Renal cortical epithelial cell (primary cell): ENCODE measurements at regions not wholly inside any gene's neighbourhood (a gene's known extent, or its start where the extent isn't known, plus 50 kb on each side); places are given as distances from the start of the nearest gene placed in this dataset.
"Not testable (repeated sequence)": the region's sequence is repeated elsewhere in the genome, so short reads cannot be mapped to it uniquely, and the experiment has no call there.

Source experiments
- DNase-seq: peaks from one replicate; pipeline ENCODE4 v3.0.0-alpha.2; 2011; ENCODE audit warnings: low read depth

DNA sequence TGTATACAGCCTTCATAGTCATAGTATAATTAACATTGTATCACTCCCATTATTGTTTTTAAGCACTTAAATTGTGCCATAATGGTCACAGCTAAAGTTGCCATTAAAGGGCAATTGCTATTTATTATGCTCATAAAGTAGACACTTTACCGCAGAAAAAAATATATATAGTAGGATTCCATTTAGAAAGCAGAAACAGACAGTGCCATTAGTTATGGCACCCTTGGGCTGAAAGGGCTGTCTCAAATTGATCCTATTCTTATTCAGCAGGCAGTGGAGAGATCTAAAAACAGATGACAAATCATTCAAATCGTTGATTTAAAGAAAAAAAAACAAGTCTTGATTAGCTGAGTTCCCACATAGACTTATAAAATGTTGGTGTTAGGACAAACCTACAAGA, 514.2 kb upstream of the ROBO2 start:
- no peak for DNase-seq

DNA sequence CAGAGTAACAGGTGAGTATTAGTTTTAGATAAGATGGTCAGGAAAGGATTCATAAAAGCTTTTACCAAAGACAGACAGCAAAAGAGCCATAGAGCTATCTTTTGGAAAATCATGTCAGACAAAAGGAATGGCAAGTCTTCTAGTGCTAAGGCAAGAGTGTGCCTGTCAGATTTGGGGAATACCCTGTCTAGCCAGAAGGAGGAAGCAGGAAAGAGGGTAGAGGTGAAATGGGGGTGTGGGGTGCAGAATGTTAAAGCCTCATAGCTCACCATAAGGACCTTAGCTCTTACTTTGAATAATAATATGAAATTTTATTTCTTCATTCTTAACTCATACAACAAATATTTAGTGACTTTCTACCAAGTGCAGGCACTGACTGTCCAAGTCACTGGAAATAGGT, 512.1 kb upstream of the ROBO2 start:
- no peak for DNase-seq

DNA sequence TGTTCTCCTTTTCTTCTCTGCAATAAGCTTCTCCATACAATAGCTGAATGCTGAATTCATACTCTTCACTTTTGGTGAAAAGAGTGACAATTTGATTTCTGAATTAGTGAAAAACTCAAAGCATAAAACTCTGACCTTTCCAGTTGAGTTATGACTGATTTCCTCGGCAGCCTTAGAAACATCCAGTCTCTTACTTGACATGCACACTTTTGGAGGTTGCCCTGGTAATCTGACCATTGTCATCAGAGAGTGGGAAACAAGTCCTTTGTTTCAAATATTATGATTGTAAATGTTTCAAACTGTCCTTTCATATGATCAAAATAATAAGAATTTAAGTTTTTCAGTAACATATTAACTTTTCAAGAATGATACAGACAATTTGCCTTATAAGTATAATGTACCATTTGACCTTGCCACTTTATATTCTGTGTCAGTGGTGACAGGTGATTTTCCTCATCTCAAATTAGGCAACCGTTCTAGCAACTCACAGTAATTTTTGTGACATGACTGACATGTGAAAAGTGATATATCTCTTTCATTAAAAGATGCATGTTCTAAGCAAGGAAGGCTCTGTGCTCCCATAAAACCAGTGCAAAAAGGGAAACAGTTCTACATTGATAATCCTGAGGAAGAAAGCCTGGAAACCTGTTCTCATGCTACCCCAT, 507.6 kb upstream of the ROBO2 start:
- DNase-seq: no peak

DNA sequence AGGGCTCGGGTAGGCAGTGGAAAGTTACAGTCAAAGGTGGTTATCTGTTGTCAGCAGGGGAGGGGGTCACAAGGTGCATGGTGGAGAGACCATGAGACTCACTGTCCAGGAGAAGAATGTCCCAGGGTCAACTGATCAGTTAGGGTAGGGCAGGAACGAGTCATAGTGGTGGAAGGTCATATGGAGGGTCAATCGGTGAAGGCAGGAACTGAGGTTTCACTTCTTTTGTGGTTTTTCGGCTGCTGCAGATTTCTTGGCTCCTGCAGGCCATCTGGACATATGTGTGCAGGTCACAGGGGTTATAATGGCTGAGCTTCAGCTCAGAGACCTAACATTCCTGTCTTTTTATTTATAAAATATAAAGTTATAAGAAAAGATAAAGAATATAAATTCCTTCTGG, 506.2 kb upstream of the ROBO2 start:
- DNase-seq: not testable (repeated sequence)

DNA sequence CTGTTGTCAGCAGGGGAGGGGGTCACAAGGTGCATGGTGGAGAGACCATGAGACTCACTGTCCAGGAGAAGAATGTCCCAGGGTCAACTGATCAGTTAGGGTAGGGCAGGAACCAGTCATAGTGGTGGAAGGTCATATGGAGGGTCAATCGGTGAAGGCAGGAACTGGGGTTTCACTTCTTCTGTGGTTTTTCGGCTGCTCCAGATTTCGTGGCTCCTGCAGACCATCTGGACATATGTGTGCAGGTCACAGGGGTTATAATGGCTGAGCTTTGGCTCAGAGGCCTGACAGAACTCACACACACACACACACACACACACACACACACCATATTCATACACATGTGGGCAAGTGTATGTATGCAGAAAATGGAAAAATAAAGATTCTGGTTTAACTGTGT, 502.0 kb upstream of the ROBO2 start:
- DNase-seq: not testable (repeated sequence)

DNA sequence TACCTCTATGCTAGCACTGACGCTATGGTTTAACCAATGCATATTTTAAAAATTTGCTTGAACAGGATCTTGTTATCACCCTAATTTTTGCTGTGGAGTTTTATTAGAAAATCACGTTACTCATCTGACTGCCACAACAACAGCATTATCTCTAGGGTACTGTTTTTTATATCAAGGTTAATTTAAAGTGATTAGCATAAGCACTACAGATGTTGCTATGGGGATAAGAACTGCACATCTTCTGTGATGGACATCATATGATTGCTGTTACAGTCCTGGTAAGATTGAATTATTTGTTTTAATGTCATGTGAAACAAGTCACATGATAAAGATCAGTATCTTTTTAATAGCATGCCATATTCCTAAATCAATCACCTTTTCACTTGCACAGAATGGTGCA, 492.2 kb upstream of the ROBO2 start:
- DNase-seq: no peak

DNA sequence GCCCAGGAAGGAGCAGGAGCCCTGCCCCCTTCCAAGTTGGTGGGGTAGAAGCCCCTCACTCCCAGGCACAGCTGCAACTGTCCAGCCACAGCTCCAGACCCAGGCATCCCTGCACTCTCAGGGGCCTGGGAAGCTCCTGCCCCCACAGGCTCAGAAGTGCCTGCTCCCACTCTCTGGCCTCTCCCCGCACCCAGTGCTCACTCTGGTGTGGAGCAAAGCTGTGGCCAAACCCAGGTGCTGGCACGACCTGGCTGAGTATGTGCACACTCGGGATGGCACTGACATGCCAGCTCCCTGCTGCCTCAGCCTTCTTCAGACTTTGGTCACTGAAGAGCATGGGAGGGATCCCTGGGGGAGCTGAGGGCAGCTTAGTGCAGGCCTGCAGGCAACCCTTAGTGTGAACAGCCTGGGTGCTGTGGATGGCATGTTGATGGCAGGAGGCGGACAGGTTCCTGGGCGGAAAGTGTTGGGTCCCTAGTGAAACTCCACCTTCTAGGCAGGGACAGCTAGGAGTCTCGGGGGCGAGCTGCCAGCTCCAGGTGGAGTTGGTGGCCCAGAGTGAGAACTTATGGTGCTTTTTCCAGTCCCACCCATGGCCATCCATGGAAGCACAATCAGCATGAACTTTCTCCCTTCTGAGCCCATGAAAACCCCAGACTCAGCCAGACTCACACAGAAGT, 489.2 kb upstream of the ROBO2 start:
- DNase-seq: no peak

DNA sequence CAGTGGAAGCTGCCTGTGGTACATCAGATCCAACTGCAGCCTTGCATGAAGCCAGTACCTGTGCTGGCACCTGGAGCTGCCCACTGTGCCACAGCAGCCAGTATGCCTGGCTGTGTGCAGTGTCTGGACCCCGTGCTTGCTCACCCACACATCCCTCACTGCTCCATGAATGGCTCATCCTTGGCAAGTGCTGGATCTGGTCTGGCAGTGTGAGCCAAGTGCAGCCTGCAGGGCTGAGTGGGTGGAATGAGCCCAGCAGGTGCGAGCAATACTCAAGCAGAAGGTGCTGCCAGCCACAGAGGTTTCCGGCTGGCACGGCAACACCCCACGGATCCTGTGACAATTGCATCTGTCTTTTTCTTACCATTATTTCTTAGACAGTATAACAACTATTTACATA, 488.2 kb upstream of the ROBO2 start:
- no peak for DNase-seq

DNA sequence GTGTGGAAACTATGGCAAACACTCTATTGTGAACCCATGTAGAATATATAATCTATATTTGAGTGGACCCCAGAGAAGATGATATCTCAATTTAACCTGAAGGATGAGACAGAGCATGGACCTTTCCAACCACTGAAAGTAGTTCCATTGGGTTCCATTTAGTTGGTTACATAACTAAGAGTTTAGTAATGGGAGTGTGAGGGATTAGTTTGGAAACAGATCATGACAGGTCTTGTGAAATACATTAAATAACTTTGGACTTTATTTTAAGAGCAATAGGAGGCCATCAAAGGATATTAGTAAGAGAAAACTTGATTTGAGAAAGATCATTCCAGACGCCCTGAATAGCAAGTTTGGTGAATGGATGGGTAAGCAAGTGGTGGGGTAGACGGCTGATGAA, 487.2 kb upstream of the ROBO2 start:
- no peak for DNase-seq

DNA sequence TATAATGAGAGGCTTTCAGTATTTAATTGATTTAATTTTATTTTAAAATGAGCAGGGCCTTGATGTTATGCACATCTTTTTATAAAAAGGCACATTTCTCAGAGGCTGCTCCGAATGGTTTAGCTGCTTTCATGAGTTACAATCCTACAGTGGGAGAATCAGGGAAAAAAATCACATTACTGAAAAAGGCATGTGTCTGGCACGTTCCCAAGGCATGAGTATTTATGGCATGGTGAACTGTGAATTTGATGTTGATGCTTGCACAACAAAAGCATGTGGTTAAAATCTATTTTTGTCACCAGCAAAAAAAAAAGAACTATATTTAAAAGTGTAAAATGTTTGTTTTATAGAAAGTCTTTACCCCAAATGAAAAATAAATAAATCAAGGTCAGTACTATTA, 485.2 kb upstream of the ROBO2 start:
- peak; percentile 35 for DNase-seq

DNA sequence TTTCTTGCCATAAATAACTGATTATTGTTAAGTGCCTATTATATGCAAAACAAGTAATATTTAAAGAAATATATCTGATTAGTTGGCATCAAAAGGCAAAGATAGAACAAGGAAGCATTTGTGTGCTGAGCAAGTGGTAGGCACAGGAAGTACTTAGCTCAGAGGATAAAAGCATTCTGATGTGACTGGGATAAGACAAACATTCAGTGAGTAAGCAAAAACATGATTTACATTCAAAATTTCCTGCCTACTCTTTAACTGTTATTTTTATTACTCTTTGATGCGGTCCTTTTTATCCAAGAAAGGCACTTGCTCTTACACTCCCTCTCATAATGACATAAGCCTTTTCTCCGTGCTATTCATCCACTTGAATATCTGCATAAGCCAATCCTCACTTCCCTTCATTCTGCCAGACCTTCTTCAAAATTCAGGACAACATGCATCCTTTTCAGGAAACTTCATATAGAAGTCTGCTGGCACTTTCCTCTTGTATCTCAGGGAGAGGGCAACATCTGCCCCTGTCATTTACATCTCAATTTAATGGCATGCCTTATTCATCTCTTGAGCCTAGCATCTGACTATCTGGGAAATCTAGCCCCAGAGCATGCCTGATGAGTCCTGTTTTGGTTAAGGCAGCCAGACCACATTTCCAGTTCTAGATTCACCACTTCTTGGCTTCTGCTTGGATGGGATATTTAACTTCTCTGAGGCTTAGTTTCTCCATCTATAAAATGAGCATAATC, 478.2 kb upstream of the ROBO2 start:
- DNase-seq: peak; percentile 8

DNA sequence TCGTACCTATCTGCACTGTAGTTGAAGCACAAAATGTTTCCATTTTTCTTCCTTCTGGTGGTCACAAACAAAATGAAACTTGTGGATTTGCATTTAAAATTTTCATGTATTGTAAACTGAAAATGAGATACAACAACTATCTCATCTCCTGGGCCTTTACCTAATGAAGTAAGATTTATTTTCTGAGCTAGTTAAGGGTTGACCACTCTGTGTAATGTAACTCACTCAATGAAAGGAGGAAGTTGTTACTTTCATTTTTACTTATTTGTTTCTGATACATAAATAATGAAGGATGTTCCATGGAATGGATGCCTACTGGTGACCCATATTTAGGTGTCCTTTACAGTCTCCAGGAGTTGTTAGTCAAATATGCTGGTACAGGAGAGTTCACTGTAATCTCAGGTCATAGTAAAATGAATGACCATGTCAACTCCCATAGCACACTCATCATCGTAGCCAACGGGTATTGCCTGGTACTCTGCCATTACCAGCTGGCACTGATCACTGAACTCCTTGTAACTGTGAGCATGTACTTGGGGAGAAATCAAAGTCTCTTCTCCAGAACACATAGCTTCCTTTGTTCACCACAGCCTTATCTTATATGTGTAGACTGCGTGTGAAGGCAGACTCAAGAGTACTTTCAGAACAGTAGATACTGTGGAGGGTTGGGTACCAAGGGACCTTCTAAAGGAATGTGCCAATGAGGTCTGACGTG, 474.2 kb upstream of the ROBO2 start:
- no peak for DNase-seq

DNA sequence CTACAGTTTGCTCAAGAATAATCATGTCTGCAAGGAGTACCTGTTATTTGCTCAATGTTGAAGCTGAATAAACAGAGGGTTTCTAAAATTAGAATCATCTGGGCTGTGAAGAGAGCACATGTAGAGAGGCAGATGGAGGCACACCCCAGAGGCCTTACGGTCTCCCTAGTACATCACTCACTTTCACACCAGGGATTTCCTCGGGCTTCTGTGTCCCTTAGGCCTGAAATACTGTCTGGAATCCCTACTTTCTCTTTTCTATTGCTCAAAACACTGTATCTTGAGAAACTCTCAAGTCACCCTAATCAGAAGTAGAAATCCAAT, 473.7 kb upstream of the ROBO2 start:
- DNase-seq: no peak

DNA sequence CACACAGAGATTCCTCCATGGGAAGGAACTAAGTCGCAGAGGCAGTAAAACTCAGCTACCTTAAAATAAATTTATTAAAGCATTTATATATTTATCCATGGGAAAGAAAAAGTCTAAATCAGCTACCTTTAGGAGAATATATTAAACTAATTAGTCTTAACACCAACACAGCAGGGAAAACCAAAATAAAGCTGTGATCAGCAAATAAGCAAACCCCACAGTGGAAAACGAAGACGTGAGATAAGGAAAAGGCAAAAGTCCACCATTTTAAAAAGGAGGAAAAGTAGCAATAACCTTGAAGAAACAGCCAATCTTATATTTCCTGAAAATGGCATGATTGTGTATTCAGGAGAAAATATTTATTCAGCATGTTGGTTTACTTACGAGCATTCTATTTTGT, 473.0 kb upstream of the ROBO2 start:
- no peak for DNase-seq

DNA sequence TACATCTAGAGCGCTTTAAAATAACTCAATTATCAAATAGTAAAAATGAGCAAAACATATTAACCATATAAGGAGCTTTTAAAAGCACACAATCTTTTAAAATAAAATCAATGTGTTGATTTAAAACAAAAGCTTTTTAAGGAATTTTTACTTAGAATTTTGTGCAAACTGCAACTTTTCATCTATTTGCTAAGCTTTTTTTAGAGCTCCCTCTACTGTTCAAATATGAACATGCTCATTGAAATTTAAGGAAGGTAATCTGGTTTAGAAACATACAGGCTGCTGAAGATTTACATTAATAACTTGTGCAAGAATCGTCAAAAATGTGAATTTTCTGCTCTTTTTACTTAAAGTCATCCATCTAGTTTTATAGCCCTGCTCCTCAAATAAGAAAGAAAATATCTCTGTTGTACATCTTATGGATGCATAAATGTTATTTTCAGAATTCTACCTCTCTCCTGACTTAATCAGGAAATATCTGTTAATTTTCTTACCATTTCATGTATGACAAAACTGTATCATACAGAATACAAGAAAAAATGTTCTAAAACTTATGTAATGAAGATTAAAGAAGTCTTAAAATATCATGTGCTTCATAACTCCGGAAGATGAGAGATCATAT, 469.4 kb upstream of the ROBO2 start:
- peak; percentile 40 for DNase-seq

DNA sequence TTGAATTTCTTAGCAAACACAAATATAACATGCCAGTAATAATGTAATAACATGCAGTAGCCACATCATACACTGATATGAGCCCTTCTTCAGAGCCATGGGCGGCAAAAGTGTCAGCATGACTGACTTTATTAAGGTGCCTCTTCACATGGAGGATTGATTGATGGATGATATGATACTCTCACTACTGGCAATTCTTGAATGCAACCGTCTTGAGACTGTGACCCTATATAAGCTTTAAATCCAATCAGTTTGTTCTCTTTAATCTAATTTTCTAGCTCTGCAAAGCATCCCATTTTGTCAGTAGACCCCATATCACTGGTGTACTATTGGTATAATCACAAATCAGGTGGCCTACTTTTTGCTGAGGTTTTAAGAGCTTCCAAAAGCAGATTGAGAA, 463.7 kb upstream of the ROBO2 start:
- DNase-seq: no peak

DNA sequence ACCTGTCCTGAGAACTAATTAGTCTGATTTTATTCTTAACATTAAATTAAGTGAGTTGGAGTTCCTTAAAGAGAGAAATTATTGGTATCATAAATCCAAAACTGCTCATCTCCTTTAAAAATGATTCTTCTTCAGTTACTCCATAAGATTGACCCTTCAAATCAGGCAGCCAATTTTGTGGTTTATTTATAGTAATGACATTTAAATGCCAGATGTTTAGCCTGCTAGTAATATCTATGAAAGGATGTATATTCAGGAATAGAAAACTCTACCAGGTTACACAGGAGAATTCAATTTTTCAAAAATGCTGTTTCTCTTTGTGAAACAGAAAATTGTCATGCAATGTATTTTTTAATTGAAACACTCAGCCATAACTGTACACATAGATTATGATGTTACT, 457.8 kb upstream of the ROBO2 start:
- DNase-seq: no peak

DNA sequence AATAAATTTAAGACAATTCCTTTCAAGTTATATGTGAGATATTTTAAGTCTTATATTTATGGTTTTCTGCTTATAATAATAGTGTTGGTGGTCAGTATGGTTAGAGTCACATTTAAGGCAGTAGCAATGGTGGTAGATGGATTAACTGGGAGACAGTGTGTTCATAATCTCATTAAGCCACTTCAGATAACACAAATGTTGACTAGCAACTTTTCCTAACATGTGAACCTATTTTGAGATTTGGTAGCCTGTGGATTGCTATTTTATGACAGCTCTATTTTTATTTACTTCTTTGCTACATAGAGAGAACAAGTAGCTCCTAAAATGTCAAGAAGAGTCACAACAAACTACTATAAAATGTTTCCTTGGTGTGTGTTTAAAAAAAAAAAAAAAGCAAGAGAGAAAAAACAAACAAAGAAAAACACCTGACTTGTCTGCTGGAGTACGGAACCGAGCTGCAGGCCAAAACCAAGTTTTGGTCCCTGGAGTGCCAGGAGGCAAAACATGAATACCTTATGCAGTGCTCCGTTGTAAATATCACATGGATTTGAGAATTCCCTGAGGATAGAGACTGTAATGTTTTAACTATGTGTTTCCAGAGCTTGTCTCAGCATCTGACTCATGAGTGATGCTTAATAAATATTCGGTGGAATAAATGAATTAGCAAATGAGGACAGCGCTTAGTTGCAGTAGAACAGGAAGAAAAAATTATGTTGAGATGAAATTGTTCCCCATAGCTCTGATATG, 457.1 kb upstream of the ROBO2 start:
- peak; percentile 55 for DNase-seq

DNA sequence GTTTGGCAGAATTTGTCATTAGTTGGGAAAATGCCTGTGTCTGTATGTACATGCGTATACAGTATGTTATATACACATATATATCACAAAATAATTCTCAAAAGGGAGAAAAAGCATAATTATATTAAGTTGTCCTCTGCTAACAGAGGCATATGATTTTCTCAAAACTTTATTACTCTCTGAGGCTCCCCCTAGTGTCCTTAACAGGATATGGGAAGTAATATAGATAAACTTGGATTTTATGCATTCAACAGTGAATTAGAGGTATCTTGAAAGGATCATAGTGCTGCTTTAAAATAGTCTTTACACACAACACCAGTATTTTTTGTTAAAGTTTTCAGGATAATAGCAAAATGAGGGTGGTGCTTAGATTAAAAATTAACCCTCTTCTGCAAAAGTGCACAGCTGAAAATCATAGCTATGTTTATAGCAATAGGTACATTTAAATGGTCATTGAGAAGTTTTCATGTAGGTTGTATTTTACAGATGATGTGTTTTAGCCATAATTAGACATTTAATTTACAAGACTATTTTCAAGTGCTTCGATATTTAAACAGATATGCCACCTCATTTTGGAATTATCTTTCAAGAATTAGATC, 454.0 kb upstream of the ROBO2 start:
- DNase-seq: peak; percentile 4

DNA sequence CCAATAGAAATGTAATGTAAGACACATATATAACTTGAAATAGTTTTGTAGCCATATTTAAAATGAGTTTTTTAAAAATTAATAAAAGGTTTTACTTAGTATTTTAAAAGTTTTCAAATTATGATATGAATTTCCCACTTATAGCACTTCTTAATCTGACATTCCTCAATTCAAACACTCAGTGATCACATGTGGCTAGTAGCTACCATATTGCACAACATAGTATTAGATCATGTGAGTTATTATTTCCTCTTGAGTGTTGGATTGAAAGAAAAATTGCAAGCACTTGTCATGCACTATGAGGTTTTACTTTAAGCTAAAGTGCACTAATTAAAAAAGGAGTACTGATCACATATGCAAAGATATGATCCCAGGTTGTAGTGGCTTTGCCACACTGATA, 453.4 kb upstream of the ROBO2 start:
- DNase-seq: no peak

DNA sequence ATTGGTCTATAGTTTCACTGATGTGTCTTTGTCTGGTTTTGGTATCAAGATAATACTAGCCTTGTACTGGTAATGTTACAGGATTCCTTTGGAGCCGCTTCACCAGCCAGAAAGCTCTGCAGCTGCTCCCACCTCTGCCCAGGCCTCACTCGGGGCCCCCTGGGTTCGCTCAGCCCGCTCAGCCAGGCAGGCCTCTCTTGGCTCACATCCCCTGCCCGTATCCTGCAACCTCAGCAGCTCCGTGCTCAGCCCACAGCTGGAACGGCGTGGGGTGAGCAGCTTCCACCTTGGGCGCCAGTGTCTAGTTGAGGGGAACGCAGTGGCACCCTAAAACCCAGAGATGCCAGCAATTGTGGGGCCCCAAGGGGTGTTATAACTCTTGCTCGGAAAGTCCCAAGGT, 429.7 kb upstream of the ROBO2 start:
- DNase-seq: no peak
